Suppressor macrophage treated with lipopolysaccharide for 1 hour (primary cell): ENCODE measurements at regions not wholly inside any gene's neighbourhood (a gene's known extent, or its start where the extent isn't known, plus 50 kb on each side); places are given as distances from the start of the nearest gene placed in this dataset.

Experiments used
- DNase-seq, 3 donors: peaks; one replicate each; pipeline ENCODE4 v3.0.0-alpha.2; 2020 to 2022

GRCh38 chr3:13134166-13134878, 61.1 kb upstream of the IQSEC1 start:
- no peak for DNase-seq

GRCh38 chr3:13133471-13133981, 60.3 kb upstream of the IQSEC1 start:
- DNase-seq, result no peak

- DNase-seq, result no peak
Observed at GRCh38 chr3:13132731-13133410, 59.6 kb upstream of the IQSEC1 start.

DNA sequence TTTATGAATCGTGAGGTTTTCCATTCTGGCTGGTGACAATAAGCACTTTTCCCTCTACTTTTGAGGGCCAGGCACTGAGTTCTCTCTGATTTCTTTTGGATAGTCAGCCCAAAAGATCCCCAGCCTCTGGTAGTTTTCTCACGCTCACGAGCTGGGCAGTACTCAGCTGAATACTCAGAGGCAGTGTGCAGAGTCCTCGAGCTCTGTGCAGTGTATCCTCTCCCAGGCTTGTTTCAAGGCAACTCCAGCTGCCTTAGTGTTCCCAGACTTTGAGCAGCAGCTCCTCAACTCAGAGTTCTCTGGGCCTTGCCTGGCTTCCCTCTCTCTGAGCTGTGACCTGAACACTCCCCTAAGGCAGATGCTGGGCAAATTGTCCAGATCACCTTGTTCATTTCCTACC, 59.1 kb upstream of the IQSEC1 start:
- DNase-seq, result no peak

DNA sequence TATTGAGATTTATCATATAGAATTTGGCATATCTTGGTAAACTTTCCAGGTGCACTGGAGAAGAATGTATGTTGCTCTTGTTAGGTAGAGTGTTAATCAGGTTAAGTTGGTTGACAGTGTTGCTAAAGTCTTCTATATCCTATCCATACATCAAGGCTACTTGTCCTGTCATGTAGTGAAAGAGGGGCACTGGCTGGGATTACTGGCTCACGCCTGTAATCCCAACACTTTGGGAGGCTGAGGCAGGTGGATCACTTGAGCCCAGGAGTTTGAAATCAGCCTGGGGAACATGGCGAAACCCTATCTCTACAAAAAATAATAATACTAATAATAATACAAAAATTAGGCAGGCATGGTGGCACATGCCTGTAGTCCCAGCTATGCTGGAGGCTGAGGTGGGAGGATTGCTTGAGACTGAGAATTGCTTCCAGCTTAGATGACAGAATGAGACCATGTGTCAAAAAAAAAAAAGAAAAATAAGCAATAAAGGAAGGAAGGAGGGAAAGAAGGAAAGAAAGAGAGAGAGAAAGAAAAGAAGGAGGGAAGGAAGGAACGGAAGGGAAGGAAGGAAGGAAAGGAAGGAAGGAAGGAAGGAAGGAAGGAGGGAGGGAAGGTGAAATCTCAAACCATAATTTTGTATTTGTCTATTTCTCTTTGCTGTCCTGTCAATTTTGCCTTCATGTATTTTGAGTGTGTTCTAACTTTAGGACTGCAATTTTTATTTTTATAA, 57.4 kb upstream of the IQSEC1 start:
- no peak for DNase-seq

DNA sequence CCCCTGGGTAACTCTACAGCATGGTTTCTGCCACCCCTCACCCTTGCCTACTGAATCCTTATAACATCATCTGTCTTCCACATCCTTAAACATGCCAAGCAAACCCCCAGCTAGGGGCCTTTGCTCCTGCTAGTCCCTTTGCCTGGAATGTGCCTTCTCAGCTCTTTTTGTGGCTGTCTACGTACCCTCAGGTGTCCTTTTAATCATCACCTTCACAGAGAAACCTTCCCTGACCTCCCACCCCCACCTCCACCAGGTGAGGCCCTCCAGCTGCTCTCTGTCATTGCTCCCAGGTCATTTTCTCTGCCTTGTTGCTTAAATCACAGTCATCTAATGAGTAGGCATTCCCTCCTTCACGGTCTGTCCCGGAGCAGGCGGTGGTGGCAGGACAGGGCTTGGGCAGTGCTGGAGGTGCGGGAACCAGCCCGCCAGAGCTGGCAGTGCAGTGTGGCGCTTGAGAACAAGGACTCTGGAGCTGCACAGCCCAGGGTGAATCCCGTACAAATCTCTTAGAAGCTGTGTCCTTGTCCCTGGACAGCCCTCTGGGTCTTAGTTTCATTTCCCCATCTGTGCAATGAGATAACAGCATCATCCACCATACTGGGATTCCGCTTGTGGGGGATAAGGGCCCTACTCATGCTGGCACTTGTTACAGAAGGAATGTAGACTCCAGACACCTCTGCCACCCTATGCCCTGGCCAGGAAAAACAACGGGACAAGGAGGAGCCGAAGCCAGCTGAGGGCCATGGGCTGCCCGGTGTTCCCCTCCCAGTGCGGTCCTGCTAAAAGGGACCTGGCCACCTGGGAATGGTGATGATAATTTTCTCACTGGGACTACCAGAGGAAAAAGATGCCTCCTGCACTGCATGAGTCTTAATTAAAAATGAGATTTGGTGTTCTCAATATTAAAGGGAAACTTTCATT, 52.1 kb upstream of the IQSEC1 start:
- no peak for DNase-seq

GRCh38 chr3:13124631-13125030, 51.4 kb upstream of the IQSEC1 start:
- no peak for DNase-seq

- no peak for DNase-seq
Observed at GRCh38 chr3:13123765-13124164, 50.5 kb upstream of the IQSEC1 start.

GRCh38 chr3:13123013-13123654, 49.9 kb upstream of the IQSEC1 start:
- no peak for DNase-seq
